Hematopoietic multipotent progenitor cell treated with erythropoietin and hydrocortisone succinate and interleukin-3 and kit ligand, for 6 days (in vitro differentiated cells): ENCODE measurements at regions not wholly inside any gene's neighbourhood (a gene's known extent, or its start where the extent isn't known, plus 50 kb on each side); places are given as distances from the start of the nearest gene placed in this dataset.

Experiments used
- DNase-seq: peaks from one replicate; pipeline ENCODE4 v3.0.0-alpha.2; 2015

DNA sequence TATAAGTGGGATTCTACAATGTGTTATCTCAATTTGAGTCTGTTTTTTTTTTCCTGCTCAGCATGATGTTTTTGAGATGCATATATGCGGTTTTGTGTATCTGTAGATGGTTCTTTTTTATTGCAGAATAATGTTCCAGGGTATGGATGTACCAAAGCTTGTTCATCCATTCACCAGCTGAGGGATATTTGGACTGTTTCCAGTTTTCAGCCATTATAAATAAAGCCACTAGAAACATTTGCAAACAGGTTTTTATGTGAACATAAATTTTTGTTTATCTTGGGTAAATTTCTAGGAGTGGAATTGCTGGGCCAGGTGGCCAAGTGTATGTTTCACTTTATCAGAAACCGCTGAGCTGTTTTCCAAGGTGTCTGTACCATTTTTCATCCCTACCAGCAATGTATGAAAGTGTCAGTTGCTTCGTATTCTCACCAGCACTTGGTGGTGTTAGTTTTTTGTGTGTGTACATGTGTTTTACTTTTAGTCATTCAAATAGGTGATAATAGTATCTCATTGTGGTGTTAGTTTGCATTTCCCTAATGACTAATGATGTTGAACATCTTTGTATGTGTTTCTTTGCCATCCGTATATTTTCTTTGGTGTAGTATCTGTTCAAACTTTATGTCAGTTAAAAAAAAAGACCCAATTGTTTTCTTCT lies 124.2 kb downstream of the CEBPB start:
- no peak for DNase-seq

DNA sequence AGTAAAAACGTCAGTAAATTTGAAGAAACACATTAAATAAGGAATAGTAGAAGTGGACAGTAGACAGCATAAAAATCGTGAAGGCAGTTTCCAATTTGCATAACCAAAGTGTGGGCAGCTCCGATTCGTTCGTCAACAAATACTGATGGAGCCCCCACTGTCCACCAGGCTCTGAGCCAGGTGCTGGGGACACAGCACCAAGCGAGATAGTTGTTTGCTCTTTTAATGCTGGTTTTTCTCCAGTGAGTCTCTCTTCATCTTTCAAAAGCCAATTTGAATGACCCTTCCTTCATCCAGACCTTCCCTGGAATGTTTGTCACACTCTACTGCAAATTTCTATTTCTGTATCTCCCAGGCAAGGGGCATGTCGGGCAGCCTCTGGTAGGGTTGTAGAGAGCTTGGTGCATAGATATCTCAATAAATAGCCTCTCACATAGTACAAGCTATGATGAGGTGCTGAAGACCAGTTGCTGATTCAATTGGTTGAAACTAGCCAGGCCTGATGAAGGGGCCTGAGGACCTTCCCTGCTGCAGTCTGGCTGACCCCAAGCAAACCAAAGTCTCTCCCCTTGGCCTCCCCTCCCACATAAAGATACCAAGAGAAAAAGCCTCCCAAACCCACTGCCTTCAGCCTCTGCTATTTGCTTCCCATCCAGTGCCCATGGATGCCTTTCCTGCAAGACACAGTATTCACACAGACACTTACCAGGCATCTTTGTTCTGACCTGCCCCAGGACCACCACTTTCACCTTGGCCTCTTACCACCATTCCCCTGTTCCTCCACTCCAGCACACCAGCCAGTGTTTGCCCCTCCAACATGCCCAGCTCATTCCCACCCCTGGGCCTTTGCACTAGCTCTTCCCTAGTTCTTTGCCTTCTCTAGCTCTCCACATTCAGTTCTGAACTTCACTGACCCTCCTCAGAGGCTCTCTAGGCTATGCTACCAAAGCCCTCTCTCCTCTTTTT lies 125.2 kb downstream of the CEBPB start:
- DNase-seq: no peak

DNA sequence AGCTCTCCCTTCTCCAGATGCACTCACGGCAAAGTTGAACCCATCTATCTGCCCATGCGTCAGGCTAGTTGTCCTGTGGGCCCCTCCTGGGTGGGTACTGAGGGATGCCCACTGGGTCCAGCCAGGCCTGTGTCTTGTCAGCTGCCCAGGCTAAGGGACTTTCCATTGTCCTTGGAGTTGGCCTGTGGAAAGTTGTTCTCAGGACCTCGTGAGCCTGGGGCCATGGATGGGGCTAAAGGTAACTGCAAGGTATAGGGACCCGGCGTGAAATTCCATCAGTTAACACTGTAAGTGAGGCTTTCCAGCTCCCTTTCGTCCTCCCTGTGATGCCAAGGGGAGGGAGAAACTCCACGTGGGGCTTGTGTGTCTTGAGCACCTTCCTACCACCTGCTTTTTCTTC lies 126.5 kb downstream of the CEBPB start:
- DNase-seq: no peak

DNA sequence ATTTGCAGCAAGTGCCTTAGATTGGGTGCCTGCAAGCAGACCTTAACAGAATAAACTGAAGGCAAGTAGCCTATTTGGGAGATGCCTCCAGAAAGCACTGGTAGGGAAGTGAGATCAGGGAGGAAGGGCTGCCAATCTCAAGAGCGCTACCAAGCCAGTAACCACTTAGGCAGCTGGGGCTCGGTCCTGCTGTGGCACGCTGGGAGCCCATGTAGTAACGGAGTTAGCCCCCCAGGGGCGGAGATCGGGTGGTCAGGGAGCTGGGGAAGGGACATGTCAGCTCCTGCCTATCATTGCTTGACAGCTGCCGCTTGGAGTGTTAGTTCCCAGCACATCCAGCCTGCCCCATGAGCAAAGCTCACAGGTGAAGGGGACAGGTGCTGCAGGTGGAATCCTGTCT lies 127.0 kb downstream of the CEBPB start:
- no peak for DNase-seq

DNA sequence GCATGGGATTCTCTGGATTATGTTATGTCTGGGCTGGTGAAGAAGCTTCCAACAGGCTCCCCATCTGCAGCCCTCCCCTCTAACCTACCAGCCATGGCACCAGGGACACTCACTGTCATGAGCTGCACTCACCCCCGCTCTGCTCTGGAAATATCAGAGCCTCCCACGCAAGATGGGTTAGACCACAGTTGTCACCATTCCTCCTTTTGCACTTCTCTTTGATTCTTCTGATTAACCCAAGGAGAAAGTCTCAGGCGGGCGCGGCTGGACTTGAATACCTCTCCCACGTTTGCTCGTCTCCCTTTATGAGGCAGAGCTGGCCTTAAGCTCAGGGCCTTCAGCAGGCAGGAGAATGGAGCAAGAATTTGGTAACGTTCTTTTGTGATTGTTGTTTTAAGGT lies 128.1 kb downstream of the CEBPB start:
- no peak for DNase-seq

DNA sequence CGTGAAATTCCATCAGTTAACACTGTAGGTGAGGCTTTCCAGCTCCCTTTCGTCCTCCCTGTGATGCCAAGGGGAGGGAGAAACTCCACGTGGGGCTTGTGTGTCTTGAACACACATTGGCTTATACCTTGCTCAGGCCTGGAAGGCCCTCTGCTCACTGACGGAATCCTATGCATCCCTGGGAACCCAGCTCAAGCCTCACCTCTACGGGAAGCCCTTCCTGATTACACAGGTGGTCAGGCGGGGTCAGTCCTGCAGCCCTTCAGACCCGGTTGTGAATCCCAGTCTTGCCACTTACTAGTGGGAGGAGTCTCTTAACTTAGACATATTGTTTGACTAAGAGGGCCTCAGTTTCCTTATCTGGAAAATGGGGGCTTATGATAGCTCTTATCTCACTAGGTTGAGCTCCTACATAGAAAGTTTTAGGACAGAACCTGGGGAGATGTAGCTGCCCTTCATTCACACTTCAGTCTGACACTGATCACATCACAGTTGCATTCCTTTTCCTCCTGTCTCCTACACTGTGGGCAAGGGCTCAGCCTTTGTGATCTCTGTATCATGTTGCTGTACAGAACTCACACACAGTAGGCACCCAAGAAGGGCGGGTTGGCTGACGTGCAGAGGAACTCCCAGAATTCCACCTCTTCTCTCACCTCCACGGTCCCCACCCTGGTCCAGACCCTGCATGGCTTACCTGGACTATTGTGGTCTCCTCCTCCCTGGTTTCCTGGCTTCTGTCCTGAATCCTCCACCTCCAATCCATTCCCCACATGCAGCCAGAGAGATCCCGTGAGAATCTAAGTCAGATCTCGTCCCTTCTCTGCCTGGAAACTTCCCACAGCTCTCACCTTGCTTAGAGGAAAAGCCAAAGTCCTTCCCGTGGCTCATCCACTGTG lies 129.6 kb downstream of the CEBPB start:
- DNase-seq: no peak

DNA sequence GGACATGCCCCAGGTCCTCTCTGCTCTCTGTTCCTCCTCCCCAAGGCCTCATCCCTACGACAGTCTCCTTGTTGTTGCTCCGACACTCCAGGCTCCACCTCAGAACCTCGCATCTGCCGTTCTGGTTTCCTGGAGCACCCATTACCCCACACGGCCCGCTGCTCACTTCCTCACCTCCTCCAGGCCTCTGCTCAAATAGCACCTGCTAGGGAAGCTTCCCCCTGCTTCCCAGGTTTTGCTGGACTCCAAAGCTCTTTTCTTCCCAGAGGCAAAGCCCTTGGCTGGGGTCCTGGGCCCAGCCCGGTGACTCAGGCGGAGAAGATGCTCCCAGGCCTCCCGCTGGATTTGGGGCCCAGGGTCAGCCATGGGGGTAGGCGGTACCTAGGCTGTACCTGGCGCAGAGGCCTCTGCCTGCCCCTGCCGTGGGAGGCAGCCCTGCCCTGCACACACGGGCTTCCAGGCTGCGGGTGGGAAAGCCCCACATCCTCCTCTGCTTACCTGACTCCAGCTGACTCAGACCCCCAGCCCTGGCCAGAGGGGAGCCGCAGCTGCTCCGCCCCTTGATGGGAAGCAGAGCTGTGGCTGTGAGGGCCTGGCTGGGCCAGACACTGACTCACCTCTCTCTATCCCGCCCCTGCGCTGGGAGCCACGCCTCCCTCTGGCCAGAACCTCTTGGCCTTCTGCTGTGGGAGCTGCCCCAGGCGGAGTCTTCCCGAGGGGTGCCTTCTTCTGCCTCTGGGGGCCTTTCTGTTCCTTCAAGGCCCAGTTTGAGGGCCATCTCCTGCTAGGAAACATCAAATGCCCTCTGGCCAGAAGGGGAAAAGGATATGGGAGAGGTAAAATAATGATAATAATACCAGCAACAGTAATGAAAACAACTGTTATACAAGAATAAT lies 130.5 kb downstream of the CEBPB start:
- no peak for DNase-seq

DNA sequence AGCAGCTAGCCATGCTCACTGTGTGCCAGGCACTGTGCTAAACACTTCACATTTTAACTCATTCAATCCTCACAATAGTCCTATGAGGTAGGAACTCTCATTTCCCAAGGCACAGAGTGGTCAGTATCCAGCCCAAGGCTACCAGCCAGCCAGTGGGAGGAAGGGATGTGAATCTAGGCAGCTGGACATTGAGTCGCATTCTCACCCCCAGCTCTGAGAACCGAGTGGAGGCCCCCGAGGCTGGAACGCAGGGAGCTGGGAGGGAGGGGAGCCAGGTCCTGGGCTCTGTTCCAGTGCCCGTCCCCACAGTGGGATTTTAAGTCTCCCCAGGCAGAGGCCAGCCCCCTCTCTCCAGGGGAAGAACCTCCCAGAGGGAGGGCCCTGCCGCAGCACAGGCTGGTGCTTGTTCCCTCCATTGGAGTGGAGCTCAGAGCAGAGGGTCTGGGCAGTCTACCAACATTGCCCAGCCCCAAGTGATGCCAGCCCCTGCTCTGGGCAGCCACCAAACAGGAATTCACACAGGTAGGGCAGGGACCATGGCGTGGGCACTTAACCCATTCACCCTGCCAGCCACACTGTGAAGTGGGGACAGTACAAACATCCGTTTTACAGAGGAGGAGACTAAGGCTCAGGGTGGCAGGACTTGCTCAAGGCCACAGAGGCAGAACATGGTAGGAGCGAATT lies 131.3 kb downstream of the CEBPB start:
- no peak for DNase-seq

DNA sequence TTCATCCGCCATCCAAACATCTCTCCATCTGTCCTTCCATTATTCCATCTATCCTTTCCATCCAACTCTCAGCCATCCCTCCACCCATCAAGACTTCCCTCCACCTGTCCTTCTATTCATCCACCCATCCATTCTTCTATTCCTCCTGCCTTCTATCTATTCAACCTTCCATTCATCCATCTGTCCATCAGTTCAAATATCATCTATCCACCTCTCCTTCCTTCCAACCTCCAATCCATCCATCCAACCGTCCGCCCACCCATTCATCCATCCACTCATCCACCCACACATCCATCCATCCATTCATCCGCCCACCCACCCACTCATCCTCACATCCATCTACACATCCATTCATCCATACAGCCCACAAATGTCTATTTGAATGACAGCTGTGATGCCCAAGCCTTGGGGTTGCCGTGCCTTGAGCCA lies 132.1 kb downstream of the CEBPB start:
- no peak for DNase-seq

DNA sequence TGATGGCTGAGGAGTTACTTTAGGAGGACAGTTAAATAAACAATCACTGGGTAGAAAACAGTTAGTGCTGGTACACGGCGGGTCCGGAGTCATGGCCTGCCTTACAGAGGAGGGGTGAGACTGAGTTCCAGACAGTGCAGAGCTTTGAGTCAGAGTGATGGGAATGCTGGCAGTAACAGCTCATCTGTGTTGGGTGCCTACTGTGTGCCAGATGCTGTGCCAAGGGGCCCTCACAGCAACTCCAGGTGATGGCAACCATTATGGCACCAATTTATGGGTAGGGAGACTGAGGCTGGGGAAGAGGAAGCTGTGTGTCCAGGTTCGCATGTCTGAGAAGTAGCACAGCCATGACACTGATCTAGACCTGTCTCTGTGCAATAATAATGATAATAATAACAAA lies 132.6 kb downstream of the CEBPB start:
- no peak for DNase-seq

DNA sequence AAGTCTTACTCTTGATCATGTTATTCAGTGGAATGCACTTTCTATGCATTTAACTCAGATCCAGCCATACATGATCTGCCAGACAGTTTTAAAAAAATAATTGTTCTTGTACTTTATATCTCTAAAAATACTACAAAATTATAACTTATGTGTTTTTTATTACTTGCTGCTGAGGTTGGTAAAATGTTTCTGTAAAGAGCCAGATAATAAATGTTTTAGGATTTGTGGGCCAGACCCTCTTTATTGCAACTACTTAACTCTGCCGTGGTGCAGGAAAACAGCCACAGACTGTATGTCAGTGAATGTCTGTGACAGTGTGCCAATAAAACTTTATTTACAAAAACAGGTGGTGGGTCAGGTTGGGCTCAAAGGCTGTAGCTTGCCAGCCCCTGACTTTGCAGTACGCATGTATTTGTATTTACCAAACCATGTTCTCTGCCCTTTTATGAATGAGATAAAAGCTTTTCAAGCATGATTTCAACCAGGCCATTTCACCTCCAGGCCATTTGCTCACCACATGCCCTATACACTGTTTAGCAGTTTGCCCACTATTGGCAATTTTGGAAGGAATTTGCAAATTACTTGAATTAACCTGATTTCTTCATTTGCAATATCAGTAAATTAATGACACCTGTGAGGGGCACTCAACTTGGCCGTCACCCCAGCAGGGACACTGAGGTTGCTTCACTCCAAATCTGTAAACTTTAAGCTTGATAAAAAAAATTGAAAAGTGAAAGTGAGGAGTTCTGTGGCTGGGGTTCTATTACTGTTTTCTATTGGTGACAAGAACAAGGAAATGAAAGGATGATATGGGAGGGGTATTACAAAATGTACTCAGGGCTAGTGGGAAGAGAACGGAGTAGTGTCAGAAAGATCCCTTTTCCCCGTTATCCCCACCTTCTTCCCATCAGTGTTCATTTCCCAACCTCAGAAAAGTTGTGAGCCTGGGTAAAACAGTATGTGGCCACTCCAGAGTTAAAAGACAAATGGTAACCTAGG lies 133.4 kb downstream of the CEBPB start:
- no peak for DNase-seq

DNA sequence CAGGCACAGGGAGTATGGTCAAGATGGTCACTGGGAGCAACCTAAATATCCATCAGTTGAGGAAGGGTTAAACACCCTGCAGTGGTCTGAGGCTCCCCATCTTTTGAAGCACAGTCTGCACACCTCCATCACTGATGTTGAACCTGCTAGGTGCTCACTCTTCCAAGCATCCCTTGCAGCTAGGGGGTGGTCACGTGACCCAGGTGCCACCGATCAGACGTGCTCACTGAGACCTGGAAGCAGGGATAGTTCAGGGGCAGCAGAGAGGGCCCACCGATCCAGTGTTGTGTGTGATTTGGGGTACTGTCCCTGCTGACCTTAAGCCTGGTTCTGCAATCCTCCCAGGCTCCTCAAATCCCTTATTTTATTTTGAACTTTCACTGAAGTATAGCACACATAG lies 134.6 kb downstream of the CEBPB start:
- no peak for DNase-seq

DNA sequence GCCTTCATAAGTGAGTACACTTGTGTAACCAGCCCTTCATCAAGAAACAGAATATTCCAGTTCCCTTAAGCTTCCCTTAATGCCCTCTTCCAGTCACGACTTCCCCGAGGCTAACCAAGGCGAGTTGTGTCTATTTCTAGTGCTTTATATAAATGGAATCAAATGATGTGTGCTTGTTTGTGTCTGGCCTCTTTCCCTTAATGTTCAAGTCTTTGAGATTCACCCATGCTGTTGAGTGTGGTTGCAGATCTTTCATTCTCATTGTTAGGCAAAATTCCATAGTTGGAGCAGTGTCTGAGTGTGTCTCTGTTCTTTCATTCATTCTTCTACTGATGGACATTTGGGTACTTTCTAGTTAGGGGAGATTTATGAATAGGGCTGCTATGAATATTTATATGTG lies 135.0 kb downstream of the CEBPB start:
- no peak for DNase-seq

DNA sequence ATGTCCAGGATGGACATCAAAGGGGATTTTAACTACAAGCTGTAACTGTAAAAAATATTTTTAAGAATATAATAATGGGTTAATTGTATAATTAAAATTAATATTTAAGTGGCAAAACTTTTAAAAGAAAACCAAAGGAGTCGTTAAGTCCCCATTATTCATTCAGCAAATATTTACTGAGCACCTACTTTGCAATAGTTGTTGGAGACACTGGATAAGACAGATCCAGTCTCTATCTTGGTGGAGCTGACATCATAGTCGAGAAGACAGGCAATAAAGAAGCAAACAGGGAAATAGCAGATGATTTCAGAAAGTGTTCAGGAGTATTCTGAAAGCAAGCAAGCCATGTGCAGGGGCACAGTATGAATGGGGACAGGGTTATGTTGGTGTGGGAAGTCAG lies 137.0 kb downstream of the CEBPB start:
- no peak for DNase-seq

DNA sequence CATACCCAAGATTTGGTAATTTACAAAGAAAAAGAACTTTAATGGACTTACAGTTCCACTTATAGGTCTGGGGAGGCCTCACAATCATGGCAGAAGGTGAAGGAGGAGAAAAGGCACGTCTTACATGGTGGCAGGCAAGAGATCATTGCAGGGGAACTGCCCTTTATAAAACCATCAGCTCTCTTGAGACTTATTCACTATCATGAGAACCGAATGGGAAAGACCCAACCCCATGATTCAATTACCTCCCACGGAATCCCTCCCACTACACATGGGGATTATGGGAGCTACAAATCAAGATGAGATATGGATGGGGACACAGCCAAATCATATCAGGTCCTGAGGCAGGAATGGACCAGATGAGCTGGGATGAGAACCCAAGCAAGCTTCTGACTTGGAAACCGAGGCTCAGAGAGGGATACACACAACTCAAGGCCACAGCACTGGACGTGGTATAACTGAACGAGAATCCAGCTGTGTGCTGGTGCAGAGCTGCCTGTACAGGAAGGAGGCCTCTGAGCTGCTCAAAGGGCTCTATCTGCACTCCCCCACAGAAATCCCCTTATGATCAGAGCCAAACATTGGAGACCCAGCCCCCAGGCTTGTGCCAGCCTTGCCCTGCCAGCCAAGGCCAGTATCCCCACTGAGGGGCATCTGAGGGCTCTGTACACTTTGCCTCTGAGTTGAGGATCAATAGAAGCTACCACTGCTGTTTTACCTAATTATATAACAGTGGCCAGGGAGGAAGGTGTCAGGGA lies 137.8 kb downstream of the CEBPB start:
- DNase-seq: no peak

DNA sequence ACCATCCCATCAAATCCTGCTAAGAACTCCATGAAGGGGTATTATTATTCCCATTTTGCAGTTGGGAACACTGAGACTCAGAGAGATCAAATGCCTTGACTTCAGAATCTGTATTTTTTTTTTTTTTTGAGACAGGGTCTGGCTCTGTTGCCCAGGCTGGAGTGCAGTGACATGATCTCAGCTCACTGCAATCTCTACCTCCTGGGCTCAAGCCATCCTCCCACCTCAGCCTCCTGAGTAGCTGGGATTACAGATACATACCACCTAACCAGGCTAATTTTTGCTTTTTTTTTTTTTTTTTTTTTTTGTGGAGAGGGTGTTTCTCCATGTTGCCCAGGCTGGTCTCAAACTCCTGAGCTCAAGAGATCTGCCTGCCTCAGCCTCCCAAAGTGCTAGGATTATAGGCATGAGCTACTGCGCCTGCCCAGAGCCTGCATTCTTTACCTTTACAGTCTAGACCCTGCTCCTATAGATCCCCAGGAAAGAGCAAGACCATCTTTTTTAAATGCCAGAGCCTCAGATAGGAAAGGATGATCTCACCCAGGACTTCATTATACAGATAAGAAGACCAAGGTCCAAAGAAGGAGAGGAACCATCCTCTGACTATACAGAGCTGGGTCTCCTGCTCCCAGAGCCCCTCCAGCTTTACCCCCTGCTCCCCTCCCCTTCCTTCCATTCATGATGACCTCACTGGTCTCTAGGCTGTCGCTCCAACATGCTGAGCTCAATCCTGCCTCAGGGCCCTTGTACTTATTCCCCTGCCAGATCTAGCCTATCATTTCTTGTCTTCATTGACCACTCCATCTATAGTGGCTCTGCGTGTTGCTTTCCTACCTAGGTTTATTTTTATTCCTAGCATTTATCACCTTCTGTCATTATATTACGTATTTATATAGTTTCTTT lies 138.6 kb downstream of the CEBPB start:
- DNase-seq: no peak

DNA sequence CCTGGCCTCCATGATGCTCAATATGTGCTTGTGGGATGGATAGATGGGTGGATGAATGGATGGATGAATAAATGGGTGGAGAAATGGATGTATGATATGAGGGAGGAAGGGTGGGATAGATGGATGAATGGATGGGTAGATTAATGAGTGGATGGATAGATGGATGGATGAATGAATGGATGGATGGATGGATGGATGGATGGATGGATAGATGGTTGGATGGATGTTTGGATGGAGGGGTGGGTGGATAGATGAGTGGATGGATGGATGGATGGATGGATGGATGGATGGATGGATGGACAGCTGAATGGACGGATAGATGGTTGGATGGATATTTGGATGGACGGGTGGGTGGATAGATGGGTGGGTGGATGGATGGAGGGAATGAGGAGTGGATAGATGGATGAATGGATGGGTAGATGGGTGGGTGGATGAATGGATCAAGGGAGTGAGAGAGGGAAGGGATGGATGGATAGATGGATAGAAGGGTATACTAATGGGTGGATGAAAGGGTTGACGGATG lies 139.4 kb downstream of the CEBPB start:
- no peak for DNase-seq
